ENCODE measurements at regions not wholly inside any gene's neighbourhood (a gene's known extent, or its start where the extent isn't known, plus 50 kb on each side); places are given as distances from the start of the nearest gene placed in this dataset.
"Not testable (repeated sequence)": the region's sequence is repeated elsewhere in the genome, so short reads cannot be mapped to it uniquely, and the experiment has no call there.

DNA sequence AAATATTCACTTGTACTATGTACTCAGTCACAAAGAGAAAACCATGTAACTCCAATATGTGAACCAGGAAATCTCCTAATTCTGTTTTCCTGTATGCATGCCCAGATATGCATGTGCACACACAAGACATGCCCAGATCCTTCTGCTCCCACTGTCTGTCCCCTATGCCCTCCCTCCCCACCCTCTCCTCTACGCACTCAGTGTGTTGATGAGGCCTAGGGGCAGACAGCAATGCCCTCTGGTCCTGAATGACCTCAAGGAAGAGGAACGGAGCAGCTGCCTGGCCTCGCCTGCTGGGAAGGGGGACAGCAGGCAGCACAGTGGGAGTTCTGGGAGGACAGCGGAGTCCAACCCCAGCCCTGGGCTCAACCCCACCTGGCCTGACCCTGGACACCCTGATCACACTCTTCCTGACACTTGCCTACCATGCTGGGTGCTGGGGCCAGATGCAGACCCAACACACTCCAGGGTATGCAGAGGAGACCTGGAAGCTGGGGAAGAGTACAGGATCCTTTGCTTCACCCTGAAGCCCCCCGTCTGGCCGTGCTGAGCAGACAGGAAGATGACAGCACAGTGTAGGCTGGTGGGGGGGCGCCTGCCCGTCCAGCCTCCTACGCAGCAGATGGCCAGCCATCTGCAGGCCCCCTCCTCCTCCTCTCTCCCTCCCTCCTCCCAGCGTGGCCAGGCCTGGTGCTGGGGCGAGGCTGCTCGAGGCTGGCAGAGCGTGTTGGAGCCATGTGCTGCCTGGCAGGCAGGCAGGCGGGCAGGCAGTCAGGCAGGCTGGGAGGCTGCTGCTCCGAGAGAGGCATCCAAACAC, 106.6 kb upstream of the NCOR2 start:
- FAIRE-seq: no peak

DNA sequence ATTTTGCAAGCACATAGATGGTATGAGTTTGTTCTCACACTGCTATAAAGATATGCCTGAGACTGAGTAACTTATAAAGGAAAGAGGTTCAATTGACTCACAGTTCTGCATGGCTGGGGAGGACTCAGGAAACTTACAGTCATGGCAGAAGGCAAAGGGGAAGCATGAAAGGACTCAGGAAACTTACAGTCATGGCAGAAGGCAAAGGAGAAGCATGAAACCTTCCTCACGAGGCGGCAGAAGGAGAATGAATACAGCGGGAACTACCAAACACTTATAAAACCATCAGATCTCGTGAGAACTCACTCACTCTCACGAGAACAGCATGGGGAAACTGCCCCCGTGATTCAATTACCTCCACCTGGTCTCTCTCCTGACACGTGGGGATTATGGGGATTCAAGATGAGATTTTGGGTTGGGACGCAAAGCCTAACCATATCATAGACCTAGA, 101.9 kb upstream of the NCOR2 start:
- FAIRE-seq: not testable (repeated sequence)

DNA sequence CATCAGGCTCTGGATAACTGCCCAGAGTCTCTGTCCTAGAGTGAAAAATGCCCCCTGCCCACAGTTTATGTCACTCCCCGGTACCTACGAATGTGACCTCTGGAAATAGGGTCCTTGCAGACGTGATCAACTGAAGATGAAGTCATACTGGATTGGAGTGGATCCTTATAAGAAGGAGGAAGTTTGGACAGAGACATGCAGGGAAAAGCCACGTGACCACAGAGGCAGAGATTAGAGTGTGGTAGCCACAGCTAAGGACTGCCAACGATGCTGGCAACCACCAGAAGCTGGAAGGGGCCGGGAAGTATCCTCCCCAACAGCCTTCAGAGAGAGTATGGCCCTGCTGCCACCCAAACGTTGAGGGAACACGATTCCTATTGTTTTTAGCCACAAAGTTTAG, 101.2 kb upstream of the NCOR2 start:
- FAIRE-seq: no peak

DNA sequence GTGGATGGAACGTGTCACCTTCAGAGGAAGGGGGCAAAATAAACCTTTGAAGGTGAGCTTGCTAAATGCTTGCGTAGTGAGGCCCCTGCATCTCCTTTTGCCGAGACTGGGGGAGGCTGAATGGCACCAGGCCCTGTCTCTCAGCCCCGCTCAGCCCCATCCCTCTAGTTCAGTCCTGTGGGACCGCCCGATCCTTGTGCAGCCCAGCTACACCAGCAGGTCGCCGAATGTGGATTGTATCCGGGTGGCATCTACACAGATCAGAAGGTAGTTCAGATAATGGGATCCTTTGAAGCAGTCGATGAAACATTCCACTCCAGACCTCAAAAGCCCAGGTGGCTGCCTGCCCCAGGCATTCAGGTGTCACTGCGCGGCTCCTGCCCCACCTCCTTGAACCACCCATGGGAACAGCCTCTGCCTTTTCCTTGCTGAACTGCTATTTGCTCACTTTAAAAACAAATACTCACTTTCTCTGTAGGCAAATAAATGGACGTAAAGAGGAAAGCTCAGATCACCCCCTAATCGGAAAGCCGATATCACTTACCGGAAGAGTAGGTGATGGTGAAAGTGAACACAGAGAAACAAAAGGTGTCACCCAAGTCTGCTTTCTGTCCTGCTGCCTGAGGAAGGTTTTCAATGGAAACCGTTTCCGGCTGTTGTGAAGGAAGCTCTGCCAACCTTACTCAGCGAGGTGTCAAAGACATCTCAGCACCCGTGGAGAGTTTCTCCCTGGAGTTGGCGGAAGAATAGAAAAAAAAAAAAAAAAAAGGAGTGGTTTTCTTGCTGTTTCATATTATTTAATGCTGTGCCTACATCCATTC, 100.3 kb upstream of the NCOR2 start:
- FAIRE-seq: no peak

DNA sequence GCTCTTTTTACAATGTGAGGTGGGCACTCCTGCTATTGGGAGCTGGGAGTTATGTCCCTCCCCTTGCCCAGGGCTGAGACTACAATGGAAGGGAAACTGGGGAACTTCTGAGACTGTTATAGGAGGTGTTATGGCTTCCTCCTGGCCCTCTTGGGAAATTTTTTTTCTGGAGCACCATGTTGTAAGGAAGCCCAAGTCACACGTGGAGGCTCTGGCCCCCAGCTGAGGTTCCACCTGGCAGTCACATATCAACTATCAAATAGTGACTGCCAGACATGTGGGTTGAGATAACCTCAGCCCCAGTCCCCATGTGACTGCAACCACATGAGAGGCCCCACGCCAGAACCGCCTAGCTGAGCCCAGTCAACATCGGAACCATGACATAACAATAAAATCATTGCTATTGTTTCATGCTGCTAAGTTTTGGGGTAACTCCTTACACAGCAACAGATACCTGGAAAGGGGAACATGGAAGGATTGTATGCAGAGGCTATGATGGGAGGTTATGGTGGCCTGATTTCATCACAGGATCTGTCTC, 99.4 kb upstream of the NCOR2 start:
- FAIRE-seq: no peak

DNA sequence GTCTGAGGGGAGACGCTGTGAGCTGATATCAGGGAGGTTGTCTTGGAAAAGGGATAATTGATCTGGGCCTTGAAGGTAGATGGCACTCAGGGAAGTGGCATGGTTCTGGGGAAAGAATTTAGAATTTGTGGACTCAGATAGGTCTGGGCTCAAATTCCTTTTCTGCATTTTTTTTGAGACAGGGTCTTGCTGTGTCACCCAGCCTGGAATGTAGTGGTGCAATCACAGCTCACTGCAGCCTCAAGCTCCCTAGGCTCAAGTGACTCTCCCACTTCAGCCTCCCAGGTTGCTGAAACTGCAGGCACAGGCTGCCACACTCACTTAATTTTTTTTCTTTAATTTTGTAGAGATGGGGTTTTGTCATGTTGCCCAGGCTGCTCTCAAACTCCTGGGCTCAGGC, 98.1 kb upstream of the NCOR2 start:
- FAIRE-seq: no peak

DNA sequence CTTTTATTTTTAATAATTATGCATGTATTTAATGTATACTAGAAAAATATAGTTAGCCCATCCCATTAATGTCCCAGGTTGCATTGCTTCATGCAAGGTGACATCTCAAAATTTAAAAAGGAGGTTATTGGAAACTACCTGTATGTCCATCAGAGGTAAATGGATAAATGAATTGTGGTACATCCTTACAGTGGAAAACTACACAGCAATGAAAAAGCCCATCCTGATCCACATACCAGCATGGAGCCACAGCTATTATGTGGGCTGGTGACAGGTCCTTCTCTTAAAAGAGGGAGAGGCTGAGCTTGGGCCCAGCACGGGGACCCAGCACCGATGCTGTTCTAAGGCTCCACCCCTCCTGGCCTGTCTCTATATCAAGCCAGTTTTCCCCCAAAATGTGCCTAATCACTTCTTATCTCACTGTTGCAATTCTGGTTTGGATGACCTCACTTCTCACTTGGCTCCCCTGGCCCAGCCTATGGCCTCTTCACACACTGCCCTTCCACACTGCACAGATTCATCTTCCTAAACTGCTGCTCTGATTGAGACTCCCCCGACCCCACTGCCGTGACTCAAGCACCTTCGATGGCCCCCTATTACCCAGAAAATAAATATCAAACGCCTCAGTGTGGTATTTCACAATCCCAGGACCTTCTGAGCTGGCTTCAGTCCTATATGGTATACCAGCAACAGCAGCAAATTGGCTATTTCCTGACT, 97.1 kb upstream of the NCOR2 start:
- FAIRE-seq: no peak

DNA sequence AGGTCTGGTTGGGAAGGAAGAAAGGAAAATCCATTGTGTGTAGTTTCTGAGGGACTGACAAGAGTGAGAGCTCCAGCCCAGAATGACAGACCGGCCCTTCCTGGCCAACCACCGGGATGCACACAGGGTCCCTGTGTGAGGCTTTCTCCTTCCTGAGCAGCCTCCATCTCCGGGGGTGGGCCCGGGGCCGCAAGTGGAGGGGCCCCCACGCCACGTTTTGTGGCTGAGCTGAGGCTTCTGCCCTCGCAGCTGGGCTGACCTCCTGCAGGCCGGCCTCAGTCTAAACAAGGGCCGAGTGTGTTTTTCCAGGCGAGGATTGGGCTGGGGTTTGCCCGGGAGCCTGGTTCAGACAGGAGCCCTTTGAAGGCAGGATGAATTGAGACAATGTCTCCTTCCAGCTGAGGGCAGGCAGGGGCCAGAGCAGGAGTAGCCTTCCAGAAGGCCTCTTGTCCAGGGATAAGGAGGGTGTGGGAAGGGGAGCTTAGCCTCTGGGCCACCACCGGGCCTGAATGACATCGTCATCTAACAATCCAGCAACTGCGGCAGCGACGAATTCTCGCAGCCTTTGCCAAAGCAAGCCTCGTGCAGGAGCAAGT, 96.5 kb upstream of the NCOR2 start:
- no peak for FAIRE-seq

DNA sequence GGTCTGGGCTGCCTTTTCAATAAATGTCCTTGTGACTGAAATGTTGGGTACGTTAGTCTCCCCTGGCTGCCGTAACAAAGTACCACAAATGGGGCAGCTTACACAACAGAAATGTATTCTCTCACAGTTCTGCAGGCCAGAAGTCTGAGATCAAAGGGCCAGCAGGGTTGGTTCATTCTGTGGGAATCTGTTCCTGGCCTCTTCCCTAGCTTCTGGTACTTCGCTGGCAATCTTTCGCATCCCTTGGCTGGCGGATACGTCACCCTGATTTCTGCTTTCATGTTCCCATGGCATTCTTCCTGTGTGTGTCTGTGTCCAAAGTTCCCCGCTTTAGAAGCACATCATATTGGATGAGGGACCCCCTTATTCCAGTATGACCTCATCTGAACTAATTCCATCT, 95.8 kb upstream of the NCOR2 start:
- no peak for FAIRE-seq

DNA sequence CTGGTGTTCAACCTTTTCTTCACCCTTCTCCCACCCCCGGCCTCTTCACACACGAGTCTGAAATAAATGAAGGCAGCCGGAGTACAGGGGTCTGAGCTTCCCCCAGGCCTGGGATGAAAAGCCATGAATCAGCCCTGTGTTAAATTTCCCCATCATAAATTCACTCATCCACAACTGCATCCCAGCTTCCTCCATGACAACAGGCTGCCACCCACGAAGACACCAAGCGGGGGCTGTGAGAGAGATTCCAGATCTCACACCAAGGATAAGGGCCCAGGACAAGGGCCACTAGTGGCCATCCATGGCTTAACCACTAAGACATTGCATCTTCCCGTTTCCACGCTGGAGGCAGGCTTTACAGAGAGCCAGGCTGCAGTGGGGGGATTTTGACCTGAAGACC, 93.9 kb upstream of the NCOR2 start:
- peak; percentile 46 for FAIRE-seq

DNA sequence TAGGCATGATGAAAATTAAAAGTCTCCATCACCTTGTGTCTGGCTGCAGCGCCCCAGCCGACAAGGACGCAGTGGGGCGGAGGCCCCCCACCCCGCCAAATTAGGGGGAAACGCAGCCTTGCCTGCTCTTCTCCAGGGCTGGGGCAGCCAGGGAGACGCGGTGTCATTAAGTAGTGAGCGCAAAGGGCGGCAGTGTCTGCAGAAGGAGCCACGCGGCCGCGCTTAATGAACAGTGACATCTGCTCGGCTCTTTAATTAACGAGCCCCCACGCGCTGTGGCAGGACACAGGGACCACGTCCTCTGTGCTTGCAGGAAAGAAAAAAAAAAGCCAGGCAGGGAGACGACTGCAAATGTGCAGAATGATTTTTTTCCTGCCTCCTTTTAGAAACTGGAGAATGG, 93.4 kb upstream of the NCOR2 start:
- no peak for FAIRE-seq

DNA sequence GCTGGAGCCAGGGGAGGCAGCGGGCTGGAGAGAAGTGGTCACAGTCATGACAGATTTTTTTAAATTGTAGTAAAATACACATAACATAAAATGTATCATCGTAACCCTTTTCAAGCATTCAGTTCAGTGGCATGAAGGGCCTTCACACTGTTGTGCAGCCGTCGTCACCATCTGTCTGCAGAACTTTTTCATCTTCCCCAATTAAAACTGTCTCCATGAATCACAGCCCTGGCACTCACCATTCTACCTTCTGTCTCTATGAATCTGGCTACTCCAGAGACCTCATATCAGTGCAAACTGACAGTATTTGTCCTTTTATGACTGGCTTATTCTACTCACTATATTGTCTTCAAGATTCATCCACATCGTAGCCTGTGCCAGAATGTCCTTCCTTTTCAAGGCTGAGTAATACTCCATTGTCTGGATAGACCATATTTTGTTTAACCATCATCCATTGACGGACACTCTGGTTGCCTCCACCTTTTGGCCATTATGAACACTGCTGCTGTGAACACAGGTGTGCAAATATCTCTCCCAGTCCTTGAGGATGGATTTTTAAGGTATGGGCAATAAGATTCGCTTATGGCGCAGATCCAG, 91.5 kb upstream of the NCOR2 start:
- FAIRE-seq: no peak

DNA sequence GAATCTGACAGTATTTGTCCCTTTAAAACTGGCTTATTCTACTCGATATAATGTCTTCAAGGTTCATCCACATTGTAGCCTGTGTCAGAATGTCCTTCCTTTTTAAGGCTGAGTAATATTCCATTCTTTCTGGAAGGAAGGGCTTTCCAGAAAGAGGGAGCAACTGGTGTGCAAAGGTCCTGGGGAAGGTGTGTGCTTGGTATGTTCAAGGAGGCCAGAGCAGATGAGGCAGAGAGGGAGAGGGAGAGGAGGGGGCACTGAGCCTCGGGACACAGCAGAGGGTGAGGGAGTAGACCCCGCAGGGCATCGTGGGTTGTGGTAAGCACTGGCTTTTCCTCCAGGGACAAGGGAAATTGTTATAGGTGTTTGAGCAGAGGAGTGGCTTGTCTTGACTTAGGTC, 90.9 kb upstream of the NCOR2 start:
- no peak for FAIRE-seq

DNA sequence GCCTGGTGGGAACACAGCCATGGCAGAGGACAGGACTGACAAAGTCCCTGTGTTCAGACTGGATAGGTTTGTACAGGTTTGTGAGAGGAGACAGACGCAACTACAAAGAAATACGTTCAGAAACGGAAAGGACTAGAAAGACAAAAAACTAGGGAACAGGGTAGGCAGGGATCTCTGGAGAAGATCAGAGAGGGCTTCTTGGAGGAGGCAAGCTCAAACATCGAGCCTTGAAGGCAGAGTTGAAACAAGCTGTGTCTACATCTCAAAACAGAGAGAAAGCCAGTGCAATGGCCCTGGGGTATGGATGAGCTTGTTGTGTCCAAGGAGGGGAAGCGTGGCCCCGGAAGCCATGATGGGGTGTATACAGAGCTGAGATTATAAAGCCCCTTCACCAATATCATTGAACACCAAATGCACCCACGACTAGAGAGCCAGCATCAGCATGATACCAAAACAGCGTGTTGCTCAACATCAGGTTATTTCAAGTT, 89.6 kb upstream of the NCOR2 start:
- no peak for FAIRE-seq

DNA sequence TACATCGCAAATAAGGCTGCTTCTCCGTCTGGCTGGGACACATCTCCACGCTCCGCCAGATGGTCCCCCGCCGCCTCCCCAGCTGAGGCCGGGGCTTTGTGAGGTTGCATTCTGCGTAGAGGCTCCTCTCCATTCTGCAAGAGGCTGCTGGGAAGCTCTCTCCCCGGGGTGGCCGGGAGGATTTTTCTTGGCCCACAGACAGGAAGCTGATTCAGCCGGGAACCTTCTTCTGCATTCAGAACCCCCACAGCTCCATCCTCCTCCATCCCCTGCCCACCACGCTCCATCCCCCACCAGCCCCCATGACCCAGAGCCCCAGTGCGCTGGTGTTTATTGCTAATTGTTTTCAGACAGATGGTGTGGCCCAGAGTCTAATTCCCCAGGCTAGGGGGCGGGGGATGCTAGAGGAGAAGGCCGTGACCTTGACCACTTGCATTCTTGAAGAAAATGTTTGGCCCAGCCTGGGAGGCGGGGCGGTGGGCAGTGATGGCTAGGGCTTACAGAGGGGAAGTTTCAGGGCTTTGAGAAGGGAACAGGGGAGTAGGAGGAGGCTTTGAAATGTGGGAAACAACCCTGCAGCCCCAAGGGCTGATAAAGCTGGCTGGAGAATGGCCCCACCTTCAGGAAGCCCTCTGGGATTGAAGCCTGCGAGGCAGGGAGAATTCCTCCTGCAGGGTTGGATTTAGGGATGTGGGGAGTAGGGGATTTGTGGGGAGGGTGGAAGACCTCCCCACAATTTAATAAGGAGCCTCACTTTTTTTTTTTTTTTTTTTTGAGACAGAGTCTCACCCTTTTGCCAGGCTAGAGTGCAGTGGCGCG, 88.5 kb upstream of the NCOR2 start:
- FAIRE-seq: peak; percentile 90

DNA sequence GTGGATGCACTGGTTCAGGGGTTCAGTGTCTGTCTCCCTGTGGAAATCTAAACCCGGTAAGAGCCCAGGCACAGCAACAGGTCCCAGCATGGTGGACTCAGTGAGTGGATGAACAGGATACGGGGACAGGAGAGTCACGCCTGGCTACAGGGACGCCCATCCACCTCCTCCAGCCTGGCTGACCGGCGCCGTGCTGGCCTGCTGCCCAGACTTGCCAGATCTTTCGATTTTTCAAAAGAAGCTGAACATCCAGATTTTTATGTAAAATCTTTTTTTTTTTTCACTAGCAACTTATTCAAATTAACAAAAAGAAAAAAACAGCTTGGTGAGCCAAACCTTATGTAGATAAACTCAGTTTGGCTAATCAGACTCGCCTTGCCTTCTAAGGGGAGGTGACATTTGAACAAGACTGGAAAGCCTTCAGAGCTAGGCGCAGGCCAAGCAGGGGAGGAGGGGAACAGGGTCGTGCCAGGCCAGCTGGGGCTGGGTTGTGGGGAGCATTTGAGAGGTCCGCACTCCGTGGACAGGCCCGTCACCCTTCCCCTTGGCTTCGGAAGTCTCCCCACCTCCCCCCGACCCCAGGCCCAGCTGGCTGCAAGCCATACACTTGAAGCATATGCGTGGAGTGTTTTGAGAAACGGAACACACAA, 87.8 kb upstream of the NCOR2 start:
- FAIRE-seq: peak; percentile 63

DNA sequence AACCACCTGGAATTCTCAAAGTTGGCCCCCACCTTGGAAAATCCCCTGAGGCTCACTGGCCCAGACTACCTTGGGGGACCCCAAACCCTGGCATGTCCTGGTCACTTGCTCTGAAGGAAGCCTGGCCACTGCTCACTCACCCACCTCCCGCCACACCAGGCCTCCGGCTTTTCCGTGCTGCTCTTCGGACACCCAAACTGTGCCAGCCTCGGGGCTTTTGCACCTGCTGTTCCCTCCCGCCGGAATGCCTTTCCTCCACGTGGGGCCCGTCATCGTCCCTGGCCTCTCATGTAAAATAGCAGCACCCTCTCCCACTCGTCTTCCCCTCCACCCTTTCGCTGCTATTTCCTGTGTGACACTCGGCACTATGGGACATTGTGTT, 87.2 kb upstream of the NCOR2 start:
- no peak for FAIRE-seq

DNA sequence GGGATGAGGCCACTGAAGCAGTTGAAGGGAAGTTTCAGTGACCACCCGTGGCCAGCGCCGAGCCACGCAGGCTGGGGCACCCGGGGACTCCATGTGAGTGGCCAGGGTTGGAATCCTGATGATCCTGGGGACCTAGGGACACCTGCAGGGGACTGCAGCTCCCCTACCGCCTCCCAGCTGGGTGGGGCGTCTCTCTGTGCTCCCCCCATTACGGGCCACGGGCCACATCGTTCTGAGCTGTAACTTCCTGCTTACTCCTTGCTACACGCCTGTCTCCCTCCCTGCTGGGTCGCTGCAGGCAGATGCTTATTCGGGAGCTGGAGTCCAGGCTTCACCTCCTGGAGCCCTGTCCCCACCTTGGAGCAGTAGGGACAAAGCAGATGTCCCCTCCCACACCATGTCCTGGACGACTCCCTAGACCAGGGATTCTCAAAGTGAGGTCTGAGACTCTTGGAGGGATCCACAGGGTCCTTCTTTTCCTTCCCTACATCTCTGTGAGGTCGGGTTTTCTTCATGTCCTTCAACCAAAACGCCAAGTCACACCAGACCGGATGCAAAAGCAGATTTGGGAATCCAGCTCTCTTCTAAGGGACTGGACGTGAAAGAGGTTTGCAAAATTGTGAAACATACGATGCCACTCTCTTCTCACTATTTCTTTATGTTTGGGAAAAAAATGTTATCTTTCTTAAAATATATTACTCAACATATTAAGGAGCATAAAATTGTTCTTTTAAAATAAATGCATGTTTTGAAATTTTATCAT, 85.9 kb upstream of the NCOR2 start:
- FAIRE-seq: no peak

DNA sequence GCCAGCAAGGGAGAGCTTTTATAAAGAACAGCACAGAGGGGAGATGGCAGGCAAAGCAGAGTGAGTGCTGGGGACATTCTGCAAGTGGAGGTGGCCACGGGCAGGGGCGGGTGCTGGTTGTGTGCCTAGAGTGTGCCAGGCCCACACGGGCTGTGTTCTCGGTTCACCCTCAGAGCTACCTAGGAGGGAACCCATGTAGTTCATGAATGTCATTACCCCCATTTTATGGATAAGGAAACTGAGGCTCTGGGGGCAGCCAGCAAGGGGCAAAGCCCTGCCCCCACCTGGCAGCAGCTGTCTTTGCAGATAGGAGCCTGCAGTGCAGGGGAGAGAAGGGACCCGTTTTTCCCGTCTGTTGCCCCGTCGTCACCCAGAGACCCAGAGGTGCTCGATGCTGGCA, 85.2 kb upstream of the NCOR2 start:
- FAIRE-seq: no peak

Data from endometrium (tissue), 2 donors.